Neural cell (in vitro differentiated cells): ENCODE measurements at regions not wholly inside any gene's neighbourhood (a gene's known extent, or its start where the extent isn't known, plus 50 kb on each side); places are given as distances from the start of the nearest gene placed in this dataset.

Experiments used
- H2AFZ ChIP-seq: fragments of 200-600, 300-800 bp; sonication (generic), shearing (Covaris generic); 2 replicates; pipeline ENCODE4 v1.6.0; 2014; ENCODE audit warnings: low read depth, mild to moderate bottlenecking, antibody characterized with exemption, low read length, moderate library complexity
- H3F3A ChIP-seq: fragments of 200-600 bp; shearing (Covaris generic); 2 replicates; pipeline ENCODE4 v1.6.1; 2016; ENCODE audit warnings: mild to moderate bottlenecking, moderate library complexity, mixed read lengths, antibody characterized with exemption, low read length; ENCODE audit not compliant: insufficient read depth, poor library complexity, severe bottlenecking
- H3K27ac ChIP-seq: fragments of 200-600, 300-800 bp; sonication (generic), shearing (Covaris generic); 2 replicates; pipeline ENCODE4 v1.5.1; 2014; ENCODE audit warnings: mild to moderate bottlenecking, low read length, moderate library complexity
- H3K27me3 ChIP-seq: fragments of 300-800, 200-600 bp; sonication (generic), shearing (Covaris generic); 2 replicates; pipeline ENCODE4 v1.6.0; 2014; ENCODE audit warnings: mild to moderate bottlenecking, low read depth, low read length, moderate library complexity; ENCODE audit not compliant: insufficient read depth
- H3K36me3 ChIP-seq: fragments of 300-800, 200-600 bp; sonication (generic), shearing (Covaris generic); 2 replicates; pipeline ENCODE4 v1.5.1; 2014; ENCODE audit warnings: mild to moderate bottlenecking, antibody characterized with exemption, low read length, moderate library complexity; ENCODE audit not compliant: insufficient read depth
- H3K4me2 ChIP-seq: fragments of 300-800, 200-600 bp; sonication (generic), shearing (Covaris generic); 2 replicates; pipeline ENCODE4 v1.6.0; 2014; ENCODE audit warnings: mild to moderate bottlenecking, low read length
- H3K4me3 ChIP-seq: fragments of 300-800, 200-600 bp; sonication (generic), shearing (Covaris generic); 2 replicates; pipeline ENCODE4 v1.5.1; 2014; ENCODE audit warnings: mild to moderate bottlenecking, low read length, moderate library complexity
- H3K79me2 ChIP-seq: fragments of 200-600 bp; shearing (Covaris generic); replicated peaks from 2 replicates; pipeline ENCODE4 v1.6.0; 2014; ENCODE audit warnings: mild to moderate bottlenecking, low read length, moderate library complexity; ENCODE audit not compliant: insufficient read depth
- H3K9ac ChIP-seq: fragments of 300-800, 200-600 bp; sonication (generic), shearing (Covaris generic); 2 replicates; pipeline ENCODE4 v1.6.1; 2016; ENCODE audit warnings: mild to moderate bottlenecking, low read length, mixed read lengths
- H3K9me2 ChIP-seq: fragments of 200-600 bp; shearing (Covaris generic); 2 replicates; pipeline ENCODE4 v1.6.1; 2016; ENCODE audit warnings: mild to moderate bottlenecking, low read length, mixed read lengths; ENCODE audit not compliant: insufficient read depth
- H3K9me3 ChIP-seq: fragments of 200-600, 300-800 bp; sonication (generic), shearing (Covaris generic); 2 replicates; pipeline ENCODE4 v1.6.1; 2016; ENCODE audit warnings: mild to moderate bottlenecking, mixed run types, low read length, moderate library complexity, mixed read lengths
- H4K20me1 ChIP-seq: fragments of 200-600 bp; shearing (Covaris generic); 2 replicates; pipeline ENCODE4 v1.6.1; 2016; ENCODE audit warnings: mild to moderate bottlenecking, mixed run types; ENCODE audit not compliant: insufficient read depth
- EP300 ChIP-seq: fragments of 450-650 bp; conservative IDR thresholded peaks from 2 replicates; pipeline ENCODE4 v1.6.1; 2014; ENCODE audit warnings: antibody characterized with exemption, mild to moderate bottlenecking, moderate library complexity; ENCODE audit not compliant: poor library complexity, severe bottlenecking
- EZH2 ChIP-seq: fragments of 200-600, 300-800 bp; shearing (Covaris generic), sonication (generic); IDR thresholded peaks from 2 replicates; pipeline ENCODE4 v1.6.1; 2014; ENCODE audit warnings: antibody characterized with exemption, low read length, borderline replicate concordance, mild to moderate bottlenecking; ENCODE audit not compliant: insufficient read depth, poor library complexity, severe bottlenecking
- MXI1 ChIP-seq: fragments of 450-650 bp; conservative IDR thresholded peaks from 2 replicates; pipeline ENCODE4 v1.6.1; 2014; ENCODE audit warnings: antibody characterized with exemption, mild to moderate bottlenecking; ENCODE audit not compliant: poor library complexity, severe bottlenecking
- POLR2AphosphoS5 ChIP-seq: IDR thresholded peaks from 2 replicates; pipeline ENCODE4 v1.6.1; 2012
- RAD21 ChIP-seq: fragments of 450-650 bp; conservative IDR thresholded peaks from 2 replicates; pipeline ENCODE4 v1.6.1; 2014; ENCODE audit warnings: antibody characterized with exemption, mild to moderate bottlenecking, moderate library complexity
- SMC3 ChIP-seq: fragments of 450-650 bp; conservative IDR thresholded peaks from 2 replicates; pipeline ENCODE4 v1.6.1; 2014; ENCODE audit warnings: antibody characterized with exemption, mild to moderate bottlenecking, moderate library complexity; ENCODE audit not compliant: poor library complexity
- TAF1 ChIP-seq: IDR thresholded peaks from 2 replicates; pipeline ENCODE4 v1.6.1; 2012; ENCODE audit warnings: low read depth
- TF ChIP-seq, protein P1 (sequence below): IDR thresholded peaks from 2 replicates; pipeline ENCODE4 v1.6.1; 2012; ENCODE audit warnings: borderline replicate concordance
- TF ChIP-seq, protein P2 (sequence below): fragments of 450-650 bp; IDR thresholded peaks from 2 replicates; pipeline ENCODE4 v1.5.1; 2014; ENCODE audit warnings: antibody characterized with exemption, mild to moderate bottlenecking, moderate library complexity; ENCODE audit not compliant: poor library complexity, severe bottlenecking

DNA sequence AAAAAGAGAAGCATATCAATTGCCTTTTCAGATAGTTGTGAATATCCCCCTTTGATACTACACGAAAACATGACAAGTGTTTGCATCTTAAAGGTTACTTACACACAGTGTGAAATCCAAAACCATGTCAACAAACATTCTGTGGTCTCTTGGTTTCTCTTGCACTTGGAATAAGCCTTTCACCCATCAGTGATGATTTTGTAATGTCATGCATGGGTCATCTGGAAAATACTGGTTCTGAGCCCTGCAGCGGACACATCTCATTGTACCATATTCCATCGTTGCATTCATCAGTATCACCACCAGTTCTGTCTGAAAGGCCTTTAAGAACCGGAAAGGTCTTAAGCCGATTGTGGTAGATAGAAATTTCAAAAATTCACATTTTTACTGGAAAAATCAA lies 65.4 kb upstream of the SOX1 start:
- Histone ChIP-seq H3K9me2 (no peaks in the 10 kb centered on the region), H3K27me3 (no peaks in the 10 kb centered on the region), H3K27ac (no peak overlapping the region), H3F3A (no peaks in the 10 kb centered on the region), H2AFZ (no peak overlapping the region), H4K20me1 (no peaks in the 10 kb centered on the region), H3K36me3 (no peaks in the 10 kb centered on the region), H3K79me2 (no peaks in the 10 kb centered on the region), H3K9ac (no peak overlapping the region), H3K4me3 (no peak overlapping the region), H3K4me2 (no peak overlapping the region), H3K9me3 (no peaks in the 10 kb centered on the region)
- TF ChIP-seq POLR2AphosphoS5 = no peak
- TF ChIP-seq EP300 = no peak
- TF ChIP-seq TAF1 = no peak
- TF ChIP-seq MXI1 = no peak
- TF ChIP-seq SMC3 = no peak
- TF ChIP-seq, protein P1, sequence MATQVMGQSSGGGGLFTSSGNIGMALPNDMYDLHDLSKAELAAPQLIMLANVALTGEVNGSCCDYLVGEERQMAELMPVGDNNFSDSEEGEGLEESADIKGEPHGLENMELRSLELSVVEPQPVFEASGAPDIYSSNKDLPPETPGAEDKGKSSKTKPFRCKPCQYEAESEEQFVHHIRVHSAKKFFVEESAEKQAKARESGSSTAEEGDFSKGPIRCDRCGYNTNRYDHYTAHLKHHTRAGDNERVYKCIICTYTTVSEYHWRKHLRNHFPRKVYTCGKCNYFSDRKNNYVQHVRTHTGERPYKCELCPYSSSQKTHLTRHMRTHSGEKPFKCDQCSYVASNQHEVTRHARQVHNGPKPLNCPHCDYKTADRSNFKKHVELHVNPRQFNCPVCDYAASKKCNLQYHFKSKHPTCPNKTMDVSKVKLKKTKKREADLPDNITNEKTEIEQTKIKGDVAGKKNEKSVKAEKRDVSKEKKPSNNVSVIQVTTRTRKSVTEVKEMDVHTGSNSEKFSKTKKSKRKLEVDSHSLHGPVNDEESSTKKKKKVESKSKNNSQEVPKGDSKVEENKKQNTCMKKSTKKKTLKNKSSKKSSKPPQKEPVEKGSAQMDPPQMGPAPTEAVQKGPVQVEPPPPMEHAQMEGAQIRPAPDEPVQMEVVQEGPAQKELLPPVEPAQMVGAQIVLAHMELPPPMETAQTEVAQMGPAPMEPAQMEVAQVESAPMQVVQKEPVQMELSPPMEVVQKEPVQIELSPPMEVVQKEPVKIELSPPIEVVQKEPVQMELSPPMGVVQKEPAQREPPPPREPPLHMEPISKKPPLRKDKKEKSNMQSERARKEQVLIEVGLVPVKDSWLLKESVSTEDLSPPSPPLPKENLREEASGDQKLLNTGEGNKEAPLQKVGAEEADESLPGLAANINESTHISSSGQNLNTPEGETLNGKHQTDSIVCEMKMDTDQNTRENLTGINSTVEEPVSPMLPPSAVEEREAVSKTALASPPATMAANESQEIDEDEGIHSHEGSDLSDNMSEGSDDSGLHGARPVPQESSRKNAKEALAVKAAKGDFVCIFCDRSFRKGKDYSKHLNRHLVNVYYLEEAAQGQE = no peak
- no peak for TF ChIP-seq RAD21
- no peak for TF ChIP-seq EZH2
- TF ChIP-seq, protein P2, sequence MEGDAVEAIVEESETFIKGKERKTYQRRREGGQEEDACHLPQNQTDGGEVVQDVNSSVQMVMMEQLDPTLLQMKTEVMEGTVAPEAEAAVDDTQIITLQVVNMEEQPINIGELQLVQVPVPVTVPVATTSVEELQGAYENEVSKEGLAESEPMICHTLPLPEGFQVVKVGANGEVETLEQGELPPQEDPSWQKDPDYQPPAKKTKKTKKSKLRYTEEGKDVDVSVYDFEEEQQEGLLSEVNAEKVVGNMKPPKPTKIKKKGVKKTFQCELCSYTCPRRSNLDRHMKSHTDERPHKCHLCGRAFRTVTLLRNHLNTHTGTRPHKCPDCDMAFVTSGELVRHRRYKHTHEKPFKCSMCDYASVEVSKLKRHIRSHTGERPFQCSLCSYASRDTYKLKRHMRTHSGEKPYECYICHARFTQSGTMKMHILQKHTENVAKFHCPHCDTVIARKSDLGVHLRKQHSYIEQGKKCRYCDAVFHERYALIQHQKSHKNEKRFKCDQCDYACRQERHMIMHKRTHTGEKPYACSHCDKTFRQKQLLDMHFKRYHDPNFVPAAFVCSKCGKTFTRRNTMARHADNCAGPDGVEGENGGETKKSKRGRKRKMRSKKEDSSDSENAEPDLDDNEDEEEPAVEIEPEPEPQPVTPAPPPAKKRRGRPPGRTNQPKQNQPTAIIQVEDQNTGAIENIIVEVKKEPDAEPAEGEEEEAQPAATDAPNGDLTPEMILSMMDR = no peak

DNA sequence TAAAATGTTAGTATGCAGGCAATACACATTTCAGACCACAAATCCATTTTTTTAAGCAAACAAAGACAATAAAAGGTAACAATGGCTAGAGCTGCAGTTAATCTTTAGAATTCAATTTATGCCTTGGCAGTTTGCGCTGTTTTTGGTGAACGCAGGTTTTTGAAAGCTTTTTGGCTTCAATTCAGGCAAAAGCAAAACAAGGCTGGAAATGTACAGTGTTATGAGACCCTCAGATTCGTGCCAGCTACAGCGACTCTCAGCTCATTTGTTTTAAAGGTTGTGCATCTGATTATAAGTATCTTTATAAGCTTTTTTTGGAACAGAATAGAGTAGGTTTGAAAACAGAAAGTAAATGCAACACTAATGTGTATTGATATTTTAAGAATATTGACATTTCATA lies 63.6 kb upstream of the SOX1 start:
- H3K27me3 ChIP-seq = no peaks in the 10 kb centered on the region
- H2AFZ ChIP-seq = no peak overlapping the region
- no peaks in the 10 kb centered on the region for H4K20me1 ChIP-seq
- no peak overlapping the region for H3K4me3 ChIP-seq
- H3K4me2 ChIP-seq = no peak overlapping the region
- no peaks in the 10 kb centered on the region for H3K9me2 ChIP-seq
- no peaks in the 10 kb centered on the region for H3F3A ChIP-seq
- no peaks in the 10 kb centered on the region for H3K79me2 ChIP-seq
- no peaks in the 10 kb centered on the region for H3K9me3 ChIP-seq
- H3K27ac ChIP-seq = no peak overlapping the region
- no peak overlapping the region for H3K9ac ChIP-seq
- TF ChIP-seq SMC3 (no peak), RAD21 (no peak), EZH2 (no peak), EP300 (no peak), POLR2AphosphoS5 (no peak), TAF1 (no peak), MXI1 (no peak)
- TF ChIP-seq, protein P2 = no peak
- TF ChIP-seq, protein P1 = no peak
- no peaks in the 10 kb centered on the region for H3K36me3 ChIP-seq
